Muscle of back (tissue), 3 donors: ENCODE measurements at regions not wholly inside any gene's neighbourhood (a gene's known extent, or its start where the extent isn't known, plus 50 kb on each side); places are given as distances from the start of the nearest gene placed in this dataset.

ENCODE experiments used
- DNase-seq, 3 donors: peaks; one replicate each; pipeline versions ENCODE4 v3.0.0 to v3.0.0-alpha.2; 2013

GRCh38 chr1:94592571-94592920, 51.0 kb upstream of the F3 start:
- no peak for DNase-seq

GRCh38 chr1:94591823-94592570, 50.4 kb upstream of the F3 start:
- peak in 1 of 3 donors; percentile 43 for DNase-seq
